ENCODE measurements at regions not wholly inside any gene's neighbourhood (a gene's known extent, or its start where the extent isn't known, plus 50 kb on each side); places are given as distances from the start of the nearest gene placed in this dataset.

GRCh38 chr2:226086190-226086589 lies 686.7 kb downstream of the NYAP2 start:
- TF ChIP-seq CTCF (IDR thresholded peaks at IDR 0.05) = no peak
- TF ChIP-seq POLR2A (IDR thresholded peaks at IDR 0.05; ENCODE audit: low read depth) = no peak
- TF ChIP-seq POLR2AphosphoS5 (IDR thresholded peaks at IDR 0.05) = no peak

Data from esophagus muscularis mucosa (tissue), 3 donors.